Sciatic nerve (tissue), 2 donors: ENCODE measurements at regions not wholly inside any gene's neighbourhood (a gene's known extent, or its start where the extent isn't known, plus 50 kb on each side); places are given as distances from the start of the nearest gene placed in this dataset.
"Not testable (repeated sequence)": the region's sequence is repeated elsewhere in the genome, so short reads cannot be mapped to it uniquely, and the experiment has no call there.

ENCODE experiments used
- ATAC-seq: fragments of 200-7000 bp; cut with Tn5 transposase; one replicate; pipeline ENCODE4 v1.9.1; 2020; ENCODE audit warnings: mild to moderate bottlenecking, moderate library complexity
- DNase-seq: peaks from one replicate; pipeline ENCODE4 v3.0.0-alpha.2; 2020; ENCODE audit warnings: low spot score
- intact Hi-C: fragments of 100-400 bp; cut with DNase I; formaldehyde crosslinking; loops from one replicate; pipeline ENCODE4 v1.14.2; 2022
- donor health status: DM: no; HTN: no; CAD: no.
- donor health status: DM: no; HTN: no; CAD: no.

DNA sequence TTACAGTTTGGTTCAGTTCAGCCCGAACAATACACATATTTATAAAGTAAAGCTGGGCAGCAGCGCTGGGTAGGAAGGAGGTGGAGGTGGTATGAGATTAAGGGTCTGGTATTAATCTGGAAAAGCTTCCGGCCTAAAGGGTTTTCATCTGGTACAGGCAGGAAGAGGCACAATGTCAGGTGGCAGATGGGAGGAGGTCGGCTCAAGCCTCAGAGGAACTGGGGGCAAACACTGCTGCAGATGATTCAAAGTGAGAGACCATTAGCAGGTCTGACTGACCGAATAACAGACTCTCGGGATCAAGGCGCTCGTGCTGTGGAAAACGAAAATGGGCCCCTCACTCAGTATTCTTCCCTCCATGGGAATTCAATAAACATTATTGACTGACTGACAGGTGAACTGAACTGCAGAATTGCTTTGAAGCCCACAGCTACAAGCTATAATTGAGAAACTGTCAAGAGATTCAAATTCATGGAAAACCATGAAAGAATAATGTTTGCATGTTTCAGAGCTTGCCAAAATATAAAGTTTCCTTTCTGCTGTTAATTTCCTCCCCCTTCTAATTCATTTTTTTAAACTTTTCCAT, 75.3 kb downstream of the TMEM167A start:
- ATAC-seq, result no peak
- DNase-seq, result no peak
- intact Hi-C loops, result no loop called here

- ATAC-seq (no peak), DNase-seq (no peak)
- intact Hi-C loops, result no loop called here
Measured at GRCh38 chr5:83000922-83001321, 76.3 kb downstream of the TMEM167A start.

DNA sequence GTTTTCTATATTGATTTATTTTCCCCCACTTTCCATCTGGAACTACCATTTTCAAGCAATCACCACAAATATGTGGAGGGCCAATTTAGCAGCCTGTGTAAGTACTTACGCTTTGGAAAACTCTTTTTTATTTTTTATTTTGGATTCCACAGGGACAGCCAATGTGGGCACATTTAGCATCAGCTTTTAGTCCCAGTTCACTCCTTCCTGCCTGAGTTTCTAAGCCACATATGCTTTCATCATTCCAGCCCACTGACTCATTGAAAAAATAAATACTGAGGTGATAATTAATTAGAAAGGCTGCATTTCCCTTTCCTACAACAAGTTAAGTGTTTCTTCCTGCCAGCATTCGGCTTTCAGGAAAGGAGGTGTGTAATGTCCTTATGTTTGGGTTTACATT, 76.8 kb downstream of the TMEM167A start:
- intact Hi-C loops, result no loop called here
- DNase-seq (no peak), ATAC-seq (no peak)

GRCh38 chr5:82993416-82993815, 83.8 kb downstream of the TMEM167A start:
- no peak for DNase-seq
- intact Hi-C loops, result no loop called here
- ATAC-seq, result no peak

GRCh38 chr5:82992646-82993045, 84.5 kb downstream of the TMEM167A start:
- intact Hi-C loops, result no loop called here
- no peak for DNase-seq
- no peak for ATAC-seq

- intact Hi-C loops, result no loop called here
- no peak for DNase-seq
- ATAC-seq, result no peak
Measured at GRCh38 chr5:82991678-82992323, 85.4 kb downstream of the TMEM167A start.

GRCh38 chr5:82991059-82991458, 86.1 kb downstream of the TMEM167A start:
- intact Hi-C loops, result no loop called here
- DNase-seq, result no peak
- no peak for ATAC-seq

DNA sequence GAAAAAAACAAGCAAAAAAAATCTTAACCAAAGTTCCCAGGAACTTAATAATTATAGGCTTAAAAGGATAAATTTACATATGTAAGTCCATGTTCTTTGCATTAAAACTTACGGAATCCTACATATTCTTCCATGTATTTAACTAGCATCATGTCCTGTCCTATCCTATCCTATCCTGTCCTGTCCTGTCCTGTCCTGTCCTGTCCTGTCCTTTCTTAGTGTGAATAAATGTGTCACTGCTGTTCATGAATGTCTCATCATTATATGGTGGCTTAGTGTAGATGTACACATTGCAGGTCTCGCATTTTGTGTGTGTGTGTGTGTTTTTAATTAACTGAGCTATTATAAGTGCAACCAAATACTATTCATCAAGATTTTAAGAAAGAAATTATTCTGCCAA, 90.0 kb downstream of the TMEM167A start:
- intact Hi-C loops, result no loop called here
- no peak for ATAC-seq
- DNase-seq, result no peak

DNA sequence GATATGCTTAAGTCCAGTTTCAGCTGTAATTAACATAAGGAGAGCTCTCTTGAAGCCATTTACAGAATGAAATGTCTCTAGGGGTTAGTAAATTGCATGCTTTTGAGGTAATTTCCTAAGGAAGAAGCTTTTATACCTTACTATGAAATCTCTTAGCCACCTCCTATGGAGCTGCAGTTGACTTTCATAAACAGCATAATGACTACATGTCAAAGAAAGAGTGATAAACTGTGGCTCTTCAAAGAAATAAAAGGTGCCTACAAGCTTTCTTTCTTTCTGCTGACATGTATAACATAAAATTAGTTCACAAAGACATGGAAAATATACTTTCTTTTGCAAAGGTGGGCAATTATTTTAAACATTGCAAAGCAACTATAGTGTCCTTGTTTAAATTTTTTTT, 90.8 kb downstream of the TMEM167A start:
- ATAC-seq (no peak), DNase-seq (no peak)
- intact Hi-C loops, result no loop called here

- intact Hi-C loops, result no loop called here
- DNase-seq (no peak), ATAC-seq (no peak)
Measured at GRCh38 chr5:82985763-82986162, 91.4 kb downstream of the TMEM167A start.

GRCh38 chr5:82984786-82985735, 92.1 kb downstream of the TMEM167A start:
- DNase-seq (no peak), ATAC-seq (no peak)
- intact Hi-C loops, result no loop called here

GRCh38 chr5:82982846-82983245, 94.3 kb downstream of the TMEM167A start:
- intact Hi-C loops, result no loop called here
- no peak for ATAC-seq

DNA sequence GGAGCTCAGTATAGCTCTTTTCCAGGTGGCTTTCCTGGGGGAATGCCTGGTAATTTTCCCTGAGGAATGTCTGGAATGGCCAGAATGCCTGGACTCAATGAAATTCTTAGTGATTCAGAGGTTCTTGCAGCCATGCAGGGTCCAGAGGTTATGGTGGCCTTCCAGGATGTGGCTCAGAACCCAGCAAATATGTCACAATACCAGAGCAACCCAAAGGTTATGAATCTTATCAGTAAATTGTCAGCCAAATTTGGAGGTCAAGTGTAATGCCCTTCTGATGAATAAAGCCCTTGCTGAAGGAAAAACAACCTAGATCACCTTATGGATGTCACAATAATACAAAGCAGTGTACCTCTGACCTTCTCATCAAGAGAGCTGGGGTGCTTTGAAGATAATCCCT, 100.3 kb downstream of the TMEM167A start:
- DNase-seq, ATAC-seq, intact Hi-C loops: not testable (repeated sequence)

More at GRCh38 chr5:82982846-82983245, 94.3 kb downstream of the TMEM167A start:
- DNase-seq, result no peak

- ATAC-seq, result no peak
- intact Hi-C loops, result no loop called here
Measured at GRCh38 chr5:82975812-82976211, 101.4 kb downstream of the TMEM167A start.

DNA sequence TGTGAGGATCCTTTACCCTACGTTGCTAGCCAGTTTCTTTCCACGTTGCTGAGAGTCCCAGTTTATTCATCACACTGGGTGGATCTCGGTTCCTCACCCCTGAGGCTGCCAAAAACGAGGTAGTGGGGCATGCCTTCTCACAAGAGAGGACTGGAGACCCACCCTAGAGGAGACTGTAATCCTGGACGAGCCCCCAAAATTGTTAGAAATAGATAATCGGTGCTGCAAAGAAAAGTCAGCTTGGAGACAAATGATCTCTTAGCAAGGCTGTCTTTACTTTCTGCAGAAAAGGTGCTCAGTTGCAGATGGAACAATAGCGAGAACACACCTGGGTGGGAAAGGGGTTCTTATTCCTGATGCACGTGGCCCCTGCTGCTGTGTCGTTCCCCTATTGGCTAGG, 101.8 kb downstream of the TMEM167A start:
- no peak for ATAC-seq
- DNase-seq, result no peak
- intact Hi-C loops, result no loop called here

More at GRCh38 chr5:82975812-82976211, 101.4 kb downstream of the TMEM167A start:
- no peak for DNase-seq

GRCh38 chr5:82974346-82974745, 102.8 kb downstream of the TMEM167A start:
- ATAC-seq, intact Hi-C loops, DNase-seq: not testable (repeated sequence)

DNA sequence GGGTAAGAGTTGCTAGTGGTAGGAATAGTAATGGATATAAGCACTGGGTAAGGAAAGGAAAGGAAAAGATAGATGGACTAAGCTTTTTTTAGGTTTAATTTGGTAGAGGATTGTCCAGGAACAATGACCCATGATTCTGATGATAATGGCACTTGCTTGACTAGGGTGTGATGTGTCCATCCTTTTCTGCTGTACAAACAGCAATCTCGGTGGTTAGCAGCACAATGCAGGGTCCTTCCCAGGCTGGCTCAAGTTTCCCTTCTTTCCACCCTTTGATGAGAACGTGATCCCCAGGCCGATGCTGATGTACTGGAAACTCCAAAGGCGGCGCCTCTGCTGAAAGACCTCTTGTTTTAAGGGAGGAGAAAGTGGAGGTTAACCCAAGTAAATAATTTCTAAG, 105.3 kb downstream of the TMEM167A start:
- intact Hi-C loops, result no loop called here
- DNase-seq, result no peak
- no peak for ATAC-seq

DNA sequence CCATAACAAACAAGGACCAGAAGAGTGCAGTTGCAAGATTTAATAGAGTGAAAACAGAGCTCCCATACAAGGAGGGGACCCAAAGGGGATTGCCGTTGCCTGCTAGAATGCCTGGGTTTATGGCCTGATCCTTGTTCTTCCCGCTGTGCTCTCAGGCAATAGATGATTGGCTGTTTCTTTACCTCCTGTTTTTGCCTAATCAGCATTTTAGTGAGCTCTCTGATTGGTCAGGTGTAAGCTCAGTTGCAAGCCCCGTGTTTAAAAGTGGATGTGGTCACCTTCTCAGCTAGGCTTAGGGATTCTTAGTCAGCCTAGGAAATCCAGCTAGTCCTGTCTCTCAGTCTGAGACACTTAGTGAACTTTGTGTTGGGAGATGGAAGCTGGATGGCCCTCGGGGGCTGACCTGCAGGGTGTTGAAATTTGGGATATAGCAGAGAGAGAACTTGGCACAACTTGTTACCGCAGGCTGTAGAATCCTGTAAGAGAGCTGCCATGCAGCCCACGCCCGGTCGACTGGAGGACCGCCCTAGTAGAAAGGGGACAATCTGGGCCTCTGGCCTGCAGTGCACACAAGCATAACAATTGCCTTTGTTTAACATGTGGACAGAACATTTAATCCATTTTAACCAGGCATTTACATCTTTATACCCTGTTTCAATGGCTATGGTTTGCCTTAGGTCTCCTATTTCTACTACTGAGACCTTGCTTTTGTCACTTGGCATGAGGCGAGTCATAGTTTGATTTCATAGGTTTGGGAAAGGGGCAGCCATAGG, 106.0 kb downstream of the TMEM167A start:
- DNase-seq, ATAC-seq, intact Hi-C loops: not testable (repeated sequence)
